Subcutaneous abdominal adipose tissue (tissue), 5 donors: ENCODE measurements at regions not wholly inside any gene's neighbourhood (a gene's known extent, or its start where the extent isn't known, plus 50 kb on each side); places are given as distances from the start of the nearest gene placed in this dataset.
"Not testable (repeated sequence)": the region's sequence is repeated elsewhere in the genome, so short reads cannot be mapped to it uniquely, and the experiment has no call there.

Source experiments
- H3K27ac ChIP-seq: one replicate; pipeline ENCODE4 v1.7.0; 2013; ENCODE audit warnings: low read depth, mild to moderate bottlenecking, inconsistent platforms, low read length, moderate library complexity
- H3K27me3 ChIP-seq, 5 donors: one replicate each; pipeline ENCODE4 v1.7.0; 2013; ENCODE audit warnings: low read length in 5 of 5, inconsistent platforms in 1 of 5; ENCODE audit not compliant: control insufficient read depth in 5 of 5, insufficient read depth in 4 of 5
- H3K36me3 ChIP-seq, 5 donors: one replicate each; pipeline ENCODE4 v1.7.0; 2013; ENCODE audit warnings: low read length in 5 of 5; ENCODE audit not compliant: control insufficient read depth in 5 of 5, insufficient read depth in 5 of 5
- H3K4me1 ChIP-seq, 5 donors: one replicate each; pipeline ENCODE4 v1.7.0; 2013; ENCODE audit warnings: low read length in 5 of 5, mild to moderate bottlenecking in 3 of 5, moderate library complexity in 1 of 5; ENCODE audit not compliant: control insufficient read depth in 5 of 5, insufficient read depth in 5 of 5
- H3K4me3 ChIP-seq, 5 donors: one replicate each; pipeline ENCODE4 v1.7.0; 2013; ENCODE audit warnings: low read length in 5 of 5, low read depth in 1 of 5
- H3K9ac ChIP-seq, 5 donors: one replicate each; pipeline ENCODE4 v1.7.0; 2013; ENCODE audit warnings: low read length in 5 of 5, mild to moderate bottlenecking in 4 of 5, moderate library complexity in 3 of 5
- H3K9me3 ChIP-seq, 5 donors: one replicate each; pipeline ENCODE4 v1.7.0; 2013; ENCODE audit warnings: low read length in 5 of 5; ENCODE audit not compliant: control insufficient read depth in 5 of 5
- donor health status: healthy.
- donor health status: healthy.
- donor health status: healthy.
- donor health status: healthy.
- donor health status: healthy.

DNA sequence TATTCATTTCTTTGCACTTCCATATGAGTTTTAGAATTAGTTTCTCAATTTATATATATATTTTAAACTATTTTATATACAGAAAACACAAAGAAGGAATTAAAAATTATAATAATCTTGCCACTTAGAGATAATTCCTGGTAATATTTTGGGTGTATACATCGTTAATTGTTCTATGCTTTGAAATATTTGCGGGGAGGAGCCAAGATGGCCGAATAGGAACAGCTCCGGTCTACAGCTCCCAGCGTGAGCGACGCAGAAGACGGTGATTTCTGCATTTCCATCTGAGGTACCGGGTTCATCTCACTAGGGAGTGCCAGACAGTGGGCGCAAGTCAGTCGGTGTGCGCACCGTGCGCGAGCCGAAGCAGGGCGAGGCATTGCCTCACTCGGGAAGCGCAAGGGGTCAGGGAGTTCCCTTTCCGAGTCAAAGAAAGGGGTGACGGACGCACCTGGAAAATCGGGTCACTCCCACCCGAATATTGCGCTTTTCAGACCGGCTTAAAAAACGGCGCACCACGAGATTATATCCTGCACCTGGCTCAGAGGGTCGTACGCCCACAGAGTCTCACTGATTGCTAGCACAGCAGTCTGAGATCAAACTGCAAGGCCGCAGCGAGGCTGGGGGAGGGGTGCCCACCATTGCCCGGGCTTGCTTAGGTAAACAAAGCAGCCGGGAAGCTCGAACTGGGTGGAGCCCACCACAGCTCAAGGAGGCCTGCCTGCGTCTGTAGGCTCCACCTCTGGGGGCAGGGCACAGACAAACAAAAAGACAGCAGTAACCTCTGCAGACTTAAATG lies 197.1 kb upstream of the HAAO start:
- not testable (repeated sequence) for H3K9ac ChIP-seq, H3K27me3 ChIP-seq, H3K4me1 ChIP-seq, H3K27ac ChIP-seq, H3K4me3 ChIP-seq, H3K9me3 ChIP-seq, H3K36me3 ChIP-seq

- H3K36me3 ChIP-seq, H3K27me3 ChIP-seq, H3K27ac ChIP-seq, H3K9me3 ChIP-seq, H3K4me3 ChIP-seq, H3K4me1 ChIP-seq, H3K9ac ChIP-seq: not testable (repeated sequence)
These were observed 195.7 kb upstream of the HAAO start for GRCh38 chr2:42988055-42988454.

DNA sequence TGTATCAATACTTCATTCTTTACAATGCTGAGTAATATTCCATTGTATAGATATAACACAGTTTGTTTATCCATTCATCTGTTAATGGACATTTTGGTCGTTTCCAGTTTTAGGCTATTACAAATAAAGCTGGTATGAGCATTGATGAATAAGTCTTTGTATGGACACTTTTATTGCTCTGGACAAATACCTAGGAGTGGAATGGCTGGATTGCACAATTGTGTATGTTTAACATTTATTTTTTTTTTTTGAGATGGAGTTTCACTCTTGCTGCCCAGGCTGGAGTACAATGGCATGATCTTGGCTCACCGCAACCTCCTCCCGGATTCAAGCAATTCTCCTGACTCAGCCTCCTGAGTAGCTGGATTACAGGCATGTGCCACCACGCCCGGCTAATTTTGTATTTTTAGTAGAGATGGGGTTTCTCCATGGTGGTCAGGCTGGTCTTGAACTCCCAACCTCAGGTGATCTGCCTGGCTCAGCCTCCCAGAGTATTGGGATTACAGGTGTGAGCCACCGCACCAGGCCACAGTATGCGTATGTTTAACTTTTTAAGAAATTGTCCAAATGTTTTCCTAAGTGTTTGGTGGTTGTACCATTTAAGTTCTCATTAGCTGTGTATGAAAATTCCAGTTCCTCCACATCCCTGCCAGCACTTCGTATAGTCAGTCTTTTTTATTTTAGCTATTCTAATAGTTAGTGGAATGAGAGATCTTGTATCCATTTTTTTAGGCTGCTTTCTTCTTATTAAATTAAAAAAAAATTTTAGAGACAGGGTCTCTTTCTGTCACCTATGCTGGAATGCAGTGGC lies 194.9 kb upstream of the HAAO start:
- Histone ChIP-seq H3K4me1 (peaks cover 0 to 6% (median 0%) of the 10 kb centered on the region in 5 donors), H3K9ac (no peak overlapping the region), H3K27me3 (no peaks in the 10 kb centered on the region), H3K27ac (no peak overlapping the region), H3K36me3 (no peaks in the 10 kb centered on the region), H3K4me3 (no peak overlapping the region), H3K9me3 (no peaks in the 10 kb centered on the region)

DNA sequence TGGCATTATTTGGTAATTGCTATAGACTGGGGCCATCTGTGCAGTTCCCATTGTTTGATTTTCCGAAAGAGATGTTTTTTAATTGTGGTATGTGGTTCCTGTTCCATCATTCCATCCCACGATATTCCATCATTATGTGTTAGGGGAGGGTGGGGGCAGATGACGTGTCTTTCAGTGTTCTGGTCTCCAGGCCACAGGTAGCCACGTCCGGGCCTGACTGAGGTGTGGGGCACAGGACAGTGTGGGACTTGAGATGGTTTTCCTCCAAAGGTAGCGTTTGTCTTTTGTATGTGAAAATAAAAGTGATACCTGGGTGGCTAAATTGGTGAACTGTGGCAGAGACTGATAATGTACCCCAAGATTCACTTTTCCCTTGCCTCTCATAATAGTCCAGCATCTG lies 192.2 kb upstream of the HAAO start:
- Histone ChIP-seq H3K36me3 (no peaks in the 10 kb centered on the region), H3K9me3 (no peaks in the 10 kb centered on the region), H3K4me3 (no peak overlapping the region), H3K27ac (no peak overlapping the region), H3K4me1 (peaks cover 0 to 6% (median 0%) of the 10 kb centered on the region in 5 donors), H3K9ac (no peak overlapping the region), H3K27me3 (no peaks in the 10 kb centered on the region)

DNA sequence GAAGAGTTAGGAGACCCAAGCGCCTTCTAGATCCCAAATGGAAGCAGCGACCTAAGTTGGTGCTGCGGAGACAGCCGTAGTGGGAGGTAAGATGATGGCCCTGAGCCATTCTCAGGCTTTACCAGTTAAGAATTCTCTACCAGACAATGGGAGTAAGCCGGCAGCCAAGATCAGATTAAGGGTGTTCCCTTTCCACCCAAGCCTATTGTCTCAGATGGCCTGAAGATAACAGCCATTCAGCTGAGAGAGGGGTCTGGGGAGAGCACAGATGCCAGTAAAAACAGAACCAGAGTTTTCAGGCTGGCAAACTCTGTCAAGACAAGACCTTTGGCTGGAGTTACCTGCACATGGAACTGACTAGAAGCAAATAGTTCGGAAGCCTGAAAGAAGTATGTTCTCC lies 191.7 kb upstream of the HAAO start:
- H3K4me3 ChIP-seq, result no peak overlapping the region
- H3K36me3 ChIP-seq, result no peaks in the 10 kb centered on the region
- H3K9ac ChIP-seq, result no peak overlapping the region
- H3K27ac ChIP-seq, result no peak overlapping the region
- H3K4me1 ChIP-seq, result peaks cover 0 to 6% (median 0%) of the 10 kb centered on the region in 5 donors
- H3K27me3 ChIP-seq, result no peaks in the 10 kb centered on the region
- no peaks in the 10 kb centered on the region for H3K9me3 ChIP-seq

- no peak overlapping the region for H3K9ac ChIP-seq
- H3K27ac ChIP-seq, result no peak overlapping the region
These were observed 188.5 kb upstream of the HAAO start for GRCh38 chr2:42980764-42981416.

GRCh38 chr2:42979870-42980763 lies 187.7 kb upstream of the HAAO start:
- H3K4me3 ChIP-seq, result no peak overlapping the region
- no peak overlapping the region for H3K27ac ChIP-seq
- H3K9ac ChIP-seq, result no peak overlapping the region
- no peaks in the 10 kb centered on the region for H3K9me3 ChIP-seq
- H3K36me3 ChIP-seq, result no peaks in the 10 kb centered on the region
- H3K27me3 ChIP-seq, result no peaks in the 10 kb centered on the region
- peaks cover 0 to 16% (median 6%) of the 10 kb centered on the region in 5 donors for H3K4me1 ChIP-seq

More at GRCh38 chr2:42980764-42981416, 188.5 kb upstream of the HAAO start:
- Histone ChIP-seq H3K36me3 (no peaks in the 10 kb centered on the region), H3K9me3 (no peaks in the 10 kb centered on the region), H3K4me1 (peaks cover 0 to 8% (median 0%) of the 10 kb centered on the region in 5 donors), H3K4me3 (no peak overlapping the region), H3K27me3 (no peaks in the 10 kb centered on the region)

DNA sequence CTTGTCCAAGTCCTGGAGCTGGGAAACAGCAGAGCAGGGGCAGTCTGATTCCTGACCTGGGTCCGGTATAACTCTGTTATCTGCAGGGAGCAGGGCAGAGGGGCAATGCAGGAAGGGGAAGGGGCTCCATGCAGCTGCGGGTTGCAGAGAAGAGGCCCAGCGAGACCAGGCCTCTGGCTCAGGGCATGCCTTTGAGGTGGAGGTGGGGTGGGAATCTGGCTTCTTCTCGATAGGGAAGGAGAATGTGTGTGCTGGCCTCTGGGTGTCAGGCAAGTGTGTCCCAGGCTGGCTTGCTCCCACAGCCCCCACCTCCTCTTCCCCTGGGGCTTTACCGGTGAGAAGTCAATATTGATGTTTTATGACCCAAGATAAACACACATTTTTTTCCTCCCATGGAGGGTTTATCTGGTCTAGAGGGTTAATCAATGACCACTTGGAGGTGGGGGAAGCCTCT lies 187.1 kb upstream of the HAAO start:
- H3K9ac ChIP-seq, result no peak overlapping the region
- H3K9me3 ChIP-seq, result no peaks in the 10 kb centered on the region
- no peaks in the 10 kb centered on the region for H3K27me3 ChIP-seq
- H3K4me1 ChIP-seq, result peaks cover 0 to 22% (median 12%) of the 10 kb centered on the region in 5 donors
- no peaks in the 10 kb centered on the region for H3K36me3 ChIP-seq
- H3K27ac ChIP-seq, result no peak overlapping the region
- no peak overlapping the region for H3K4me3 ChIP-seq

GRCh38 chr2:42978887-42979415 lies 186.6 kb upstream of the HAAO start:
- no peak overlapping the region for H3K9ac ChIP-seq
- H3K36me3 ChIP-seq, result no peaks in the 10 kb centered on the region
- no peaks in the 10 kb centered on the region for H3K9me3 ChIP-seq
- H3K27me3 ChIP-seq, result no peaks in the 10 kb centered on the region
- peaks cover 0 to 23% (median 13%) of the 10 kb centered on the region in 5 donors for H3K4me1 ChIP-seq
- no peak overlapping the region for H3K27ac ChIP-seq
- no peak overlapping the region for H3K4me3 ChIP-seq
